GM12878 (cell line): ENCODE measurements at regions not wholly inside any gene's neighbourhood (a gene's known extent, or its start where the extent isn't known, plus 50 kb on each side); places are given as distances from the start of the nearest gene placed in this dataset.

Source experiments
- ATAC-seq: fragments of 200-7000 bp; cut with Tn5 transposase; 3 replicates; pipeline ENCODE4 v1.9.1; 2020; ENCODE audit warnings: mild to moderate bottlenecking, moderate library complexity
- BruUV-seq: library from RNA; stranded (reverse); fragments of 400-500 nt; replicated peaks from 2 replicates; lab custom pipeline; 2021; lab: Mats Ljungman, UMichigan
- CTCF ChIA-PET: fragments of 300-600 bp; sonication (Branson Sonifier 250); formaldehyde crosslinking; extraction: SDS; loops from one replicate; lab custom pipeline; 2021; ENCODE audit warnings: inconsistent platforms; lab: Yijun Ruan, JAX
- POLR2A ChIA-PET: fragments of 350-600 bp; formaldehyde crosslinking; extraction: SDS; loops from one replicate; lab custom pipeline; 2021; ENCODE audit warnings: inconsistent platforms; lab: Charles Lee
- RAD21 ChIA-PET: fragments of 300-600 bp; sonication (Branson Sonifier 250); formaldehyde crosslinking; loops from one replicate; lab custom pipeline; 2023; ENCODE audit warnings: antibody characterized with exemption; ENCODE audit not compliant: unreplicated experiment; lab: Charles Lee
- SMC1A ChIA-PET: fragments of 300-600 bp; sonication (Branson Sonifier 250); formaldehyde crosslinking; loops from one replicate; lab custom pipeline; 2023; ENCODE audit not compliant: unreplicated experiment, uncharacterized antibody; lab: Charles Lee
- DNase-seq: peaks from one replicate; pipeline ENCODE4 v3.0.0-alpha.2; 2011; ENCODE audit warnings: low read depth, low spot score
- FAIRE-seq: peaks from 3 replicates; lab custom pipeline; 2011; peaks lifted over from hg19 to GRCh38; lab: Jason Lieb, UNC
- H2AFZ ChIP-seq: 2 replicates; pipeline ENCODE4 v1.6.0; 2011; ENCODE audit warnings: low read depth, low read length, control low read depth; ENCODE audit not compliant: control insufficient read depth
- H3K27ac ChIP-seq: 2 replicates; pipeline ENCODE4 v1.5.1; 2011; ENCODE audit warnings: control low read depth; ENCODE audit not compliant: control insufficient read depth, insufficient read depth
- H3K27me3 ChIP-seq, 2 experiments: replicated peaks in 1 of 2; 2 replicates each; pipeline versions ENCODE4 v1.6.0 to v1.6.1; 2011; ENCODE audit warnings: low read length in 1 of 2; ENCODE audit not compliant: control insufficient read depth in 2 of 2, insufficient read depth in 2 of 2
- H3K36me3 ChIP-seq, 2 experiments: 2 replicates each; pipeline ENCODE4 v1.5.1; 2011; ENCODE audit warnings: low read length in 1 of 2; ENCODE audit not compliant: control insufficient read depth in 2 of 2, insufficient read depth in 2 of 2
- H3K4me1 ChIP-seq: 2 replicates; pipeline ENCODE4 v1.6.1; 2011; ENCODE audit warnings: mild to moderate bottlenecking, low read length, moderate library complexity, mixed read lengths; ENCODE audit not compliant: control insufficient read depth, insufficient read depth
- H3K4me2 ChIP-seq: 2 replicates; pipeline ENCODE4 v1.6.0; 2011; ENCODE audit warnings: control low read depth; ENCODE audit not compliant: control insufficient read depth, insufficient read depth
- H3K4me3 ChIP-seq: fragments of 200-600 bp; sonication (generic); 2 replicates; pipeline ENCODE4 v1.5.1; 2016
- H3K79me2 ChIP-seq: 2 replicates; pipeline ENCODE4 v1.6.0; 2011; ENCODE audit warnings: low read length; ENCODE audit not compliant: control insufficient read depth, insufficient read depth
- H3K9ac ChIP-seq: 2 replicates; pipeline ENCODE4 v1.8.0; 2011; ENCODE audit warnings: low read length, control low read depth, mixed read lengths; ENCODE audit not compliant: control insufficient read depth, insufficient read depth
- H3K9me3 ChIP-seq: replicated peaks from 3 replicates; pipeline ENCODE4 v1.5.1; 2011; ENCODE audit warnings: mild to moderate bottlenecking, low read length; ENCODE audit not compliant: control insufficient read depth, insufficient read depth
- H4K20me1 ChIP-seq: 2 replicates; pipeline ENCODE4 v1.6.0; 2011; ENCODE audit not compliant: control insufficient read depth, insufficient read depth
- EP300 ChIP-seq, 2 experiments: fragments of 150-350 bp in 1 of 2; IDR thresholded peaks; 2 replicates each; pipeline ENCODE4 v1.6.1; 2011 to 2012; ENCODE audit warnings: low read depth in 2 of 2, low read length in 2 of 2, borderline replicate concordance in 1 of 2, improper control_type of control experiment in 1 of 2, inconsistent platforms in 1 of 2; ENCODE audit not compliant: control insufficient read depth in 1 of 2
- FOS ChIP-seq: IDR thresholded peaks from 3 replicates; pipeline ENCODE4 v1.6.1; 2011; ENCODE audit warnings: borderline replicate concordance; ENCODE audit not compliant: insufficient read length; ENCODE audit errors: extremely low read depth
- JUNB ChIP-seq: IDR thresholded peaks from 2 replicates; pipeline ENCODE4 v1.6.1; 2016; ENCODE audit warnings: antibody characterized with exemption, mild to moderate bottlenecking
- LARP7 ChIP-seq: fragments of 450-650 bp; IDR thresholded peaks from 2 replicates; pipeline ENCODE4 v1.6.1; 2017; ENCODE audit warnings: mild to moderate bottlenecking
- MLLT1 ChIP-seq: fragments of 450-650 bp; IDR thresholded peaks from 2 replicates; pipeline ENCODE4 v1.6.1; 2016; ENCODE audit warnings: mild to moderate bottlenecking
- MXI1 ChIP-seq: fragments of 150-350 bp; IDR thresholded peaks from 2 replicates; pipeline ENCODE4 v1.6.1; 2011; ENCODE audit warnings: low read depth, mild to moderate bottlenecking, inconsistent platforms, low read length, improper control_type of control experiment
- MYB ChIP-seq: fragments of 150-350 bp; IDR thresholded peaks from 2 replicates; pipeline ENCODE4 v1.6.1; 2014; ENCODE audit warnings: mild to moderate bottlenecking, low read depth, low read length, borderline replicate concordance
- RELA ChIP-seq: fragments of 450-650 bp; IDR thresholded peaks from 2 replicates; pipeline ENCODE4 v1.8.0; 2014; ENCODE audit warnings: borderline replicate concordance; ENCODE audit not compliant: partially characterized antibody
- ZBTB11 ChIP-seq: fragments of 450-650 bp; formaldehyde crosslinking; IDR thresholded peaks from 2 replicates; pipeline ENCODE4 v1.5.0; 2022; ENCODE audit warnings: mild to moderate bottlenecking, missing genetic modification characterization
- WGBS: methylation state at CpG from one replicate; pipeline ENCODE4 v1.1.6; 2016; ENCODE audit warnings: low lambda C conversion rate; ENCODE audit not compliant: insufficient replicate concordance, insufficient coverage; ENCODE audit errors: missing lambda C conversion rate; 5-methylcytosine and 5-hydroxymethylcytosine counted together
- in situ Hi-C: fragments of 300-500 bp; cut with MboI; formaldehyde crosslinking; loops from 9 replicates; pipeline ENCODE4 v1.14.3; 2018; ENCODE audit warnings: mixed read lengths
- intact Hi-C: fragments of 100-400 bp; cut with micrococcal nuclease; formaldehyde crosslinking; loops from one replicate; pipeline ENCODE4 v1.14.2; 2022; ENCODE audit not compliant: unreplicated experiment

- Histone ChIP-seq H3K27ac (no peak overlapping the region), H3K9ac (no peak overlapping the region), H3K27me3 (no peaks in the 10 kb centered on the region), H4K20me1 (no peaks in the 10 kb centered on the region), H3K4me3 (no peak overlapping the region), H2AFZ (no peak overlapping the region), H3K36me3 (no peaks in the 10 kb centered on the region), H3K79me2 (no peaks in the 10 kb centered on the region), H3K4me1 (no peaks in the 10 kb centered on the region), H3K9me3 (no peaks in the 10 kb centered on the region), H3K4me2 (no peak overlapping the region)
- POLR2A ChIA-PET = no interaction called here
- CTCF ChIA-PET = no interaction called here
- SMC1A ChIA-PET = interaction anchor here (0.8 to 1.5 kb wide), 2 partner anchors 32 to 129 kb away, joined by 3 to 4 read pairs; no protein-coding TSS in a partner anchor
- in situ Hi-C loops = no loop called here
- RAD21 ChIA-PET = interaction anchor here (1.6 kb wide), 1 partner anchor 32 kb away, joined by 3 read pairs; no protein-coding TSS in a partner anchor
- no TSS peak for BruUV-seq
- no peak for FAIRE-seq
- intact Hi-C loops = no loop called here
- no peak for ATAC-seq
- no peak for DNase-seq
- TF ChIP-seq LARP7 (no peak), JUNB (no peak), MLLT1 (no peak), MXI1 (no peak), MYB (no peak), ZBTB11 (no peak), FOS (no peak), EP300 (IDR thresholded peaks at IDR 0.05; ENCODE audit: borderline replicate concordance in 1 of 2, control insufficient read depth in 1 of 2, low read depth in 2 of 2, low read length in 2 of 2) (no peak), RELA (no peak)
- 57% methylated on average over 5 of the region's 5 CpGs for WGBS
Measured at GRCh38 chr10:4004144-4004543, 219.1 kb upstream of the KLF6 start.
